Caco-2 (cell line): ENCODE measurements at regions not wholly inside any gene's neighbourhood (a gene's known extent, or its start where the extent isn't known, plus 50 kb on each side); places are given as distances from the start of the nearest gene placed in this dataset.

Experiments used
- BruUV-seq: library from RNA; stranded (reverse); fragments of 400-500 nt; replicated peaks from 2 replicates; lab custom pipeline; 2021; lab: Mats Ljungman, UMichigan
- CTCF ChIA-PET: fragments of 300-600 bp; sonication (Branson Sonifier 250); formaldehyde crosslinking; loops from one replicate; lab custom pipeline; 2022; ENCODE audit warnings: antibody characterized with exemption; lab: Charles Lee
- POLR2A ChIA-PET: fragments of 300-600 bp; sonication (Branson Sonifier 250); formaldehyde crosslinking; loops from one replicate; lab custom pipeline; 2022; ENCODE audit warnings: antibody characterized with exemption; lab: Charles Lee
- DNase-seq, 2 experiments: peaks; one replicate each; pipeline versions ENCODE4 v3.0.0 to v3.0.0-alpha.2; 2020 to 2022
- H3K27me3 ChIP-seq: replicated peaks from 2 replicates; pipeline ENCODE4 v1.6.0; 2011; ENCODE audit warnings: low read length; ENCODE audit not compliant: control insufficient read depth, insufficient read depth
- H3K36me3 ChIP-seq: 2 replicates; pipeline ENCODE4 v1.5.1; 2011; ENCODE audit warnings: low read length; ENCODE audit not compliant: control insufficient read depth, insufficient read depth
- H3K4me1 ChIP-seq: fragments of 250-450 bp; sonication (Bioruptor Pico); 2 replicates; pipeline ENCODE4 v1.5.1; 2020; ENCODE audit warnings: mild to moderate bottlenecking
- H3K4me3 ChIP-seq: 2 replicates; pipeline ENCODE4 v1.5.1; 2011; ENCODE audit warnings: low read depth, mild to moderate bottlenecking, control low read depth, low read length
- H3K9me3 ChIP-seq: fragments of 250-450 bp; sonication (Bioruptor Pico); 2 replicates; pipeline ENCODE4 v1.5.1; 2020; ENCODE audit warnings: mild to moderate bottlenecking, moderate library complexity
- H3K27ac Mint-ChIP-seq: one replicate; pipeline ENCODE4 v1.8.0; 2022; ENCODE audit warnings: mixed read lengths; ENCODE audit not compliant: unreplicated experiment
- H3K27me3 Mint-ChIP-seq: one replicate; pipeline ENCODE4 v1.8.0; 2022; ENCODE audit warnings: mixed read lengths; ENCODE audit not compliant: insufficient read depth, unreplicated experiment
- H3K36me3 Mint-ChIP-seq: one replicate; pipeline ENCODE4 v1.8.0; 2022; ENCODE audit warnings: mild to moderate bottlenecking, mixed read lengths; ENCODE audit not compliant: insufficient read depth, unreplicated experiment
- H3K4me1 Mint-ChIP-seq: one replicate; pipeline ENCODE4 v1.8.0; 2022; ENCODE audit warnings: low read depth, mixed read lengths; ENCODE audit not compliant: unreplicated experiment
- H3K4me3 Mint-ChIP-seq: one replicate; pipeline ENCODE4 v1.8.0; 2022; ENCODE audit warnings: mild to moderate bottlenecking, moderate library complexity, mixed read lengths; ENCODE audit not compliant: unreplicated experiment
- H3K9me3 Mint-ChIP-seq: one replicate; pipeline ENCODE4 v1.8.0; 2022; ENCODE audit warnings: mixed read lengths; ENCODE audit not compliant: unreplicated experiment
- CTCF ChIP-seq, 2 experiments: fragments of 200-600 bp in 1 of 2; IDR thresholded peaks; 1 replicate in 1 of 2; 2 replicates in 1 of 2; pipeline versions ENCODE4 v1.5.1 to v1.8.0; 2011 to 2022; ENCODE audit warnings: antibody characterized with exemption in 1 of 2, control low read depth in 1 of 2, inconsistent platforms in 1 of 2, low read depth in 1 of 2, low read length in 1 of 2, mild to moderate bottlenecking in 1 of 2, moderate library complexity in 1 of 2; ENCODE audit not compliant: insufficient read depth in 1 of 2, severe bottlenecking in 1 of 2, unreplicated experiment in 1 of 2
- intact Hi-C: fragments of 100-400 bp; cut with micrococcal nuclease; formaldehyde crosslinking; loops from one replicate; pipeline ENCODE4 v1.10.0; 2022; ENCODE audit not compliant: unreplicated experiment

GRCh38 chr10:78462176-78462575 lies 428.5 kb downstream of the RPS24 start:
- H3K36me3 ChIP-seq: no peaks in the 10 kb centered on the region
- H3K4me3 ChIP-seq: no peak overlapping the region
- H3K4me3 Mint-ChIP-seq: no peak overlapping the region
- H3K27me3 Mint-ChIP-seq: no peaks in the 10 kb centered on the region
- ChIA-PET POLR2A (no interaction called here), CTCF (no interaction called here)
- H3K4me1 Mint-ChIP-seq: peaks cover 21% of the 10 kb centered on the region
- intact Hi-C loops: no loop called here
- no peaks in the 10 kb centered on the region for H3K36me3 Mint-ChIP-seq
- H3K9me3 Mint-ChIP-seq: peaks cover 12% of the 10 kb centered on the region
- no peak for TF ChIP-seq CTCF (IDR thresholded peaks at IDR 0.05; ENCODE audit: insufficient read depth in 1 of 2, low read depth in 1 of 2, low read length in 1 of 2, severe bottlenecking in 1 of 2, unreplicated experiment in 1 of 2)
- H3K27ac Mint-ChIP-seq: peak overlapping the region; percentile 53
- peaks cover 34% of the 10 kb centered on the region for H3K4me1 ChIP-seq
- DNase-seq: no peak
- H3K9me3 ChIP-seq: no peaks in the 10 kb centered on the region
- no TSS peak for BruUV-seq
- no peaks in the 10 kb centered on the region for H3K27me3 ChIP-seq

GRCh38 chr10:78462726-78463228 lies 429.1 kb downstream of the RPS24 start:
- ChIA-PET POLR2A (no interaction called here), CTCF (no interaction called here)
- Histone ChIP-seq H3K27me3 (no peaks in the 10 kb centered on the region), H3K9me3 (no peaks in the 10 kb centered on the region), H3K4me1 (peaks cover 28% of the 10 kb centered on the region), H3K4me3 (no peak overlapping the region), H3K36me3 (no peaks in the 10 kb centered on the region)
- peak overlapping the region; percentile 53 for H3K27ac Mint-ChIP-seq
- DNase-seq: no peak
- intact Hi-C loops: no loop called here
- no peaks in the 10 kb centered on the region for H3K27me3 Mint-ChIP-seq
- TF ChIP-seq CTCF (IDR thresholded peaks at IDR 0.05; ENCODE audit: insufficient read depth in 1 of 2, low read depth in 1 of 2, low read length in 1 of 2, severe bottlenecking in 1 of 2, unreplicated experiment in 1 of 2): no peak
- H3K4me3 Mint-ChIP-seq: no peak overlapping the region
- no TSS peak for BruUV-seq
- H3K9me3 Mint-ChIP-seq: peaks cover 18% of the 10 kb centered on the region
- H3K36me3 Mint-ChIP-seq: no peaks in the 10 kb centered on the region
- H3K4me1 Mint-ChIP-seq: peaks cover 17% of the 10 kb centered on the region

GRCh38 chr10:78464118-78464855 lies 430.6 kb downstream of the RPS24 start:
- CTCF ChIA-PET: no interaction called here
- no peak overlapping the region for H3K27ac Mint-ChIP-seq

More at GRCh38 chr10:78464118-78464855, 430.6 kb downstream of the RPS24 start:
- Mint-ChIP-seq H3K4me1 (peaks cover 17% of the 10 kb centered on the region), H3K27me3 (no peaks in the 10 kb centered on the region), H3K9me3 (peaks cover 19% of the 10 kb centered on the region), H3K36me3 (no peaks in the 10 kb centered on the region), H3K4me3 (no peak overlapping the region)
- Histone ChIP-seq H3K4me3 (no peak overlapping the region), H3K9me3 (no peaks in the 10 kb centered on the region), H3K4me1 (peaks cover 15% of the 10 kb centered on the region), H3K27me3 (no peaks in the 10 kb centered on the region), H3K36me3 (no peaks in the 10 kb centered on the region)
- no TSS peak for BruUV-seq
- POLR2A ChIA-PET: no interaction called here
- TF ChIP-seq CTCF (IDR thresholded peaks at IDR 0.05; ENCODE audit: insufficient read depth in 1 of 2, low read depth in 1 of 2, low read length in 1 of 2, severe bottlenecking in 1 of 2, unreplicated experiment in 1 of 2): no peak
- intact Hi-C loops: no loop called here
- no peak for DNase-seq
